Ishikawa (cell line): ENCODE measurements at regions not wholly inside any gene's neighbourhood (a gene's known extent, or its start where the extent isn't known, plus 50 kb on each side); places are given as distances from the start of the nearest gene placed in this dataset.

Experiments used
- CEBPB ChIP-seq: IDR thresholded peaks from 2 replicates; pipeline ENCODE4 v1.6.1; 2012
- CREB1 ChIP-seq: IDR thresholded peaks from 2 replicates; pipeline ENCODE4 v1.6.1; 2012; ENCODE audit warnings: low read depth
- EGR1 ChIP-seq: IDR thresholded peaks from 2 replicates; pipeline ENCODE4 v1.6.1; 2012
- EP300 ChIP-seq: IDR thresholded peaks from 2 replicates; pipeline ENCODE4 v1.6.1; 2012; ENCODE audit warnings: borderline replicate concordance
- FOXM1 ChIP-seq: IDR thresholded peaks from 2 replicates; pipeline ENCODE4 v1.6.1; 2012; ENCODE audit warnings: low read depth, borderline replicate concordance
- MAX ChIP-seq: IDR thresholded peaks from 2 replicates; pipeline ENCODE4 v1.6.1; 2012
- NFIC ChIP-seq: IDR thresholded peaks from 2 replicates; pipeline ENCODE4 v1.6.1; 2012
- RAD21 ChIP-seq: IDR thresholded peaks from 2 replicates; pipeline ENCODE4 v1.6.1; 2012; ENCODE audit warnings: low read depth
- REST ChIP-seq: IDR thresholded peaks from 2 replicates; pipeline ENCODE4 v1.6.1; 2012; ENCODE audit warnings: low read depth, mild to moderate bottlenecking
- TAF1 ChIP-seq: IDR thresholded peaks from 2 replicates; pipeline ENCODE4 v1.6.1; 2012; ENCODE audit warnings: low read depth, mild to moderate bottlenecking
- TCF12 ChIP-seq: IDR thresholded peaks from 2 replicates; pipeline ENCODE4 v1.6.1; 2012; ENCODE audit warnings: low read depth
- TEAD4 ChIP-seq: IDR thresholded peaks from 2 replicates; pipeline ENCODE4 v1.6.1; 2012
- YY1 ChIP-seq: IDR thresholded peaks from 2 replicates; pipeline ENCODE4 v1.6.1; 2012; ENCODE audit warnings: low read depth
- ZBTB7A ChIP-seq: IDR thresholded peaks from 2 replicates; pipeline ENCODE4 v1.6.1; 2012; ENCODE audit warnings: low read depth
- TF ChIP-seq, protein P1 (sequence below): IDR thresholded peaks from 2 replicates; pipeline ENCODE4 v1.6.1; 2012

DNA sequence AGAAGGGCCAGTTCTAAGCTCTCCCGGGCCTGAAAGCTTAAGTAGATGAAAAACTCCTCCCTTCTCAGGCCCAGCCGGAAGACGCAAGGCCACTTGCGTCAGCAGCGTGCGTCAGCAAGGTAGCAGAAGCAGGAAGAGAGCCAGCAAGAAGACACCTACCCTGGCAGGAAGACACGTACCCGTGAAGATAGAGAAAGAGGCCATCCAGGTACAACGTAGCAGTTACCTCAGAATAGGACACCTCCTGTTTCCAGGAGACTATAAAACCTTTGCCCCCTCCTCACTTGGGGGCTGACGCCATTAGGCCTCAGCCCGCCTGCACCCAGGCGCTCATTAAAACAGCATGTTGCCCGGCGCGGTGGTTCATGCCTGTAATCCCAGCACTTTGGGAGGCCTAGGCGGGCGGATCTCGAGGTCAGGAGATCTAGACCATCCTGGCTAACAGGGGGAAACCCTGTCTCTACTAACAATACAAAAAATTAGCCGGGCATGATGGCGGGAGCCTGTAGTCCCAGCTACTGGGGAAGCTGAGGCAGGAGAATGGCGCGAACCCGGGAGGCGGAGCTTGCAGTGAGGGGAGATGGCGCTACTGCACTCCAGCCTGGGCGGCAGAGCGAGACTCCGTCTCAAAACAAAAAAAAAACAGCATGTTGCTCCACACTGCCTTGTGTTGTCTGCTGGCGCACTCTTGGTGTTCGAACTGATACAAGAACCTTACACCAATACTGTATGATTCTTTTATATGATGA lies 242.7 kb upstream of the NWD2 start:
- TF ChIP-seq CREB1, result no peak
- TF ChIP-seq REST, result no peak
- no peak for TF ChIP-seq CEBPB
- no peak for TF ChIP-seq TAF1
- no peak for TF ChIP-seq FOXM1
- no peak for TF ChIP-seq MAX
- no peak for TF ChIP-seq NFIC
- TF ChIP-seq EGR1, result no peak
- no peak for TF ChIP-seq TCF12
- no peak for TF ChIP-seq EP300
- TF ChIP-seq, protein P1, sequence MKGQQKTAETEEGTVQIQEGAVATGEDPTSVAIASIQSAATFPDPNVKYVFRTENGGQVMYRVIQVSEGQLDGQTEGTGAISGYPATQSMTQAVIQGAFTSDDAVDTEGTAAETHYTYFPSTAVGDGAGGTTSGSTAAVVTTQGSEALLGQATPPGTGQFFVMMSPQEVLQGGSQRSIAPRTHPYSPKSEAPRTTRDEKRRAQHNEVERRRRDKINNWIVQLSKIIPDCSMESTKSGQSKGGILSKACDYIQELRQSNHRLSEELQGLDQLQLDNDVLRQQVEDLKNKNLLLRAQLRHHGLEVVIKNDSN, result no peak
- no peak for TF ChIP-seq RAD21

- TF ChIP-seq FOXM1, result no peak
- TF ChIP-seq TAF1, result no peak
- TF ChIP-seq, protein P1, result no peak
- TF ChIP-seq ZBTB7A, result no peak
- TF ChIP-seq EGR1, result no peak
- no peak for TF ChIP-seq RAD21
Measured at GRCh38 chr4:37002625-37003024, 241.9 kb upstream of the NWD2 start.

GRCh38 chr4:37008199-37008598 lies 236.3 kb upstream of the NWD2 start:
- TF ChIP-seq YY1 (no peak), NFIC (0 out of 2 replicates have a peak, but pooled peaks have one; percentile 35), CEBPB (no peak)

- TF ChIP-seq FOXM1 (no peak), TCF12 (no peak), EP300 (no peak), ZBTB7A (no peak), TAF1 (no peak), MAX (no peak), CEBPB (no peak), RAD21 (no peak), CREB1 (no peak)
Measured at GRCh38 chr4:37014584-37014983, 230.0 kb upstream of the NWD2 start.

GRCh38 chr4:37015391-37015790 lies 229.2 kb upstream of the NWD2 start:
- no peak for TF ChIP-seq NFIC
- TF ChIP-seq EP300, result no peak
- TF ChIP-seq TCF12, result no peak
- no peak for TF ChIP-seq REST
- TF ChIP-seq TAF1, result no peak
- TF ChIP-seq, protein P1, result no peak
- no peak for TF ChIP-seq RAD21
- no peak for TF ChIP-seq ZBTB7A
- TF ChIP-seq MAX, result no peak
- no peak for TF ChIP-seq EGR1
- TF ChIP-seq TEAD4, result no peak
- TF ChIP-seq CEBPB, result no peak
- no peak for TF ChIP-seq FOXM1
- TF ChIP-seq YY1, result no peak
- no peak for TF ChIP-seq CREB1

GRCh38 chr4:37023504-37023903 lies 221.0 kb upstream of the NWD2 start:
- TF ChIP-seq REST (no peak), NFIC (no peak), TCF12 (no peak), FOXM1 (no peak), MAX (no peak), ZBTB7A (no peak), TEAD4 (no peak)
- TF ChIP-seq, protein P1, result no peak
